HepG2 (cell line): ENCODE measurements at regions not wholly inside any gene's neighbourhood (a gene's known extent, or its start where the extent isn't known, plus 50 kb on each side); places are given as distances from the start of the nearest gene placed in this dataset.
"Not testable (repeated sequence)": the region's sequence is repeated elsewhere in the genome, so short reads cannot be mapped to it uniquely, and the experiment has no call there.

Experiments
- ATAC-seq: fragments of 200-7000 bp; cut with Tn5 transposase; 3 replicates; pipeline ENCODE4 v1.9.1; 2020; ENCODE audit warnings: mild to moderate bottlenecking, moderate library complexity
- BruUV-seq: library from RNA; stranded (reverse); fragments of 400-500 nt; replicated peaks from 2 replicates; lab custom pipeline; 2021; lab: Mats Ljungman, UMichigan
- CTCF ChIA-PET: fragments of 300-600 bp; formaldehyde crosslinking; extraction: SDS; loops from one replicate; lab custom pipeline; 2021; ENCODE audit warnings: low total read pairs, inconsistent platforms, low intra/inter-chr PET ratio; lab: Yijun Ruan, JAX
- POLR2A ChIA-PET: fragments of 350-600 bp; sonication (Branson Sonifier 250); formaldehyde crosslinking; loops from one replicate; lab custom pipeline; 2020; ENCODE audit warnings: antibody characterized with exemption, inconsistent platforms; lab: Yijun Ruan, JAX
- DNase-seq: peaks from one replicate; pipeline ENCODE4 v3.0.0-alpha.2; 2015; ENCODE audit warnings: low spot score
- FAIRE-seq: peaks from 3 replicates; lab custom pipeline; 2011; peaks lifted over from hg19 to GRCh38; lab: Jason Lieb, UNC
- H2AFZ ChIP-seq: one replicate; pipeline ENCODE4 v1.6.1; 2011; ENCODE audit warnings: low read length, inconsistent platforms
- H3K27ac ChIP-seq: fragments of 300-600 bp; 3 replicates; pipeline ENCODE4 v1.8.0; 2011; ENCODE audit warnings: mixed run types, mild to moderate bottlenecking, mixed read lengths, low read length, inconsistent platforms; ENCODE audit not compliant: insufficient read depth; ENCODE audit errors: extremely low read length
- H3K27me3 ChIP-seq, 2 experiments: fragments of 200-600 bp in 1 of 2; 2 replicates in 1 of 2; 3 replicates in 1 of 2; pipeline versions ENCODE4 v1.6.0 to v1.8.0; 2011; ENCODE audit warnings: low read length in 2 of 2, mild to moderate bottlenecking in 2 of 2, moderate library complexity in 2 of 2, inconsistent platforms in 1 of 2; ENCODE audit not compliant: insufficient read depth in 2 of 2, control insufficient read depth in 1 of 2
- H3K36me3 ChIP-seq, 2 experiments: fragments of 200-600 bp in 1 of 2; replicated peaks in 1 of 2; 2 replicates in 1 of 2; 3 replicates in 1 of 2; pipeline versions ENCODE4 v1.5.1 to v1.8.0; 2011; ENCODE audit warnings: low read length in 2 of 2, inconsistent platforms in 1 of 2; ENCODE audit not compliant: insufficient read depth in 2 of 2, control insufficient read depth in 1 of 2
- H3K4me1 ChIP-seq: 2 replicates; pipeline ENCODE4 v1.5.1; 2012; ENCODE audit warnings: low read length, inconsistent platforms; ENCODE audit not compliant: insufficient read depth
- H3K4me2 ChIP-seq: 2 replicates; pipeline ENCODE4 v1.6.0; 2011; ENCODE audit warnings: low read depth, low read length, inconsistent platforms
- H3K4me3 ChIP-seq, 3 experiments: fragments of 200-600 bp in 1 of 3; sonication (generic), shearing (Covaris generic) in 1 of 3; replicated peaks in 1 of 3; 2 replicates each; pipeline ENCODE4 v1.5.1; 2011 to 2016; ENCODE audit warnings: low read length in 3 of 3, inconsistent platforms in 2 of 3, low read depth in 2 of 3, mild to moderate bottlenecking in 2 of 3, control low read depth in 1 of 3, mixed read lengths in 1 of 3; ENCODE audit not compliant: insufficient read depth in 1 of 3
- H3K79me2 ChIP-seq: one replicate; pipeline ENCODE4 v1.6.1; 2011; ENCODE audit warnings: low read length, inconsistent platforms; ENCODE audit not compliant: insufficient read depth
- H3K9ac ChIP-seq: 2 replicates; pipeline ENCODE4 v1.6.0; 2011; ENCODE audit warnings: mild to moderate bottlenecking, low read depth, low read length, inconsistent platforms; ENCODE audit not compliant: insufficient read depth
- H3K9me3 ChIP-seq: 2 replicates; pipeline ENCODE4 v1.5.1; 2012; ENCODE audit warnings: mild to moderate bottlenecking, low read length
- H4K20me1 ChIP-seq: 2 replicates; pipeline ENCODE4 v1.6.0; 2011; ENCODE audit warnings: inconsistent platforms, mild to moderate bottlenecking, low read length, moderate library complexity; ENCODE audit not compliant: insufficient read depth
- WGBS: methylation state at CpG from one replicate; pipeline ENCODE4 v1.1.6; 2017; ENCODE audit warnings: low lambda C conversion rate; 5-methylcytosine and 5-hydroxymethylcytosine counted together
- in situ Hi-C: cut with HindIII; loops from 2 replicates; pipeline ENCODE4 v1.10.0; 2017; ENCODE audit warnings: low pct_unique_long_range_greater_than_20kb; ENCODE audit not compliant: extremely low pct_ligation_motif_present
- intact Hi-C: fragments of 100-400 bp; cut with micrococcal nuclease; formaldehyde crosslinking; loops from one replicate; pipeline ENCODE4 v1.10.0; 2022; ENCODE audit not compliant: unreplicated experiment

DNA sequence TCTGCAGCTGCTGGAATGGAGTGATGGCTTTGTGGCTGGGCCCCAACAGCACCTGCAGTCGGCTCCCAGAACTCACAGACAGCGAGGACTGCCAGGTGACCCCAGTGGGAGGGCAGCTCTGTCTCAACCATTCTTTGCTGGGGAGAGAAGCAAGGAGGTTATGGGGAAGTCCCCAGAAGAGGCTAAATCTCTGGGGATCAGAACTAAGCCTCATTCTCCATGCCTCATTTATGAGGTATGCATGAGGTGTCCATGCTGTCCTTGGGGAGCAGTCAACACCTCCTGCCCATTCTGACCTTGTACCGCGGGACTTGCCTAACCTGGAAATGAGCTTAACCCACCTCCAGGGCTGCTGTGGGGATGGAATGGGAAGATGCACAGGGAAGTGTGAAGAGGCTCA is 111.5 kb upstream of the MTLN start:
- H3K36me3 ChIP-seq, FAIRE-seq, ATAC-seq: not testable (repeated sequence)

DNA sequence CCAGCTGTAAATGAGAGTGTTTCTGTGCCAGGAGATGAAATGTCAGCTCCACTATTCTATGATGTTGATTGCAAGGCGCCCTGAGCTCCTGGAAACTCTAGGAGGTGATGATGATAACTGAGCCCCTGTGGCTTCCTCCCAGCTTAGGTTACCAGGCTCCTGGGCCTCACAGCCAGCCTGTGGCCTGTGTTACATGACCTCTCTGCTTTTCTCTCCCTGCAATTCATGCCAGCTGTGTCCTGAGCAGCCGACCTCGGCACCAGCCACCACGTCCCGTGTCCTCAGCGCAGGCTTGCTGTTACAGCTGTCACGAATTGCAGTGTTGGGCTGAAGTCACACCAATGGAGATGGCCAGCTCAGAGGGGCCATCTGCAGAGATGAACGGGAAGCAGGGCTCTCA is 110.2 kb upstream of the MTLN start:
- in situ Hi-C loops, POLR2A ChIA-PET, H3K79me2 ChIP-seq, H3K4me2 ChIP-seq, H3K36me3 ChIP-seq, CTCF ChIA-PET, H3K9ac ChIP-seq, intact Hi-C loops, H4K20me1 ChIP-seq, H2AFZ ChIP-seq, DNase-seq, H3K4me3 ChIP-seq, FAIRE-seq, ATAC-seq, BruUV-seq, H3K9me3 ChIP-seq, H3K27me3 ChIP-seq, H3K27ac ChIP-seq, H3K4me1 ChIP-seq: not testable (repeated sequence)
- WGBS: no CpG with 5 or more reads among the region's 8 CpGs

More for the DNA sequence above, 111.5 kb upstream of the MTLN start:
- H4K20me1 ChIP-seq, H2AFZ ChIP-seq, H3K4me1 ChIP-seq, CTCF ChIA-PET, in situ Hi-C loops, H3K27me3 ChIP-seq, H3K9ac ChIP-seq, intact Hi-C loops, H3K9me3 ChIP-seq, H3K27ac ChIP-seq, BruUV-seq, H3K79me2 ChIP-seq, H3K4me2 ChIP-seq, POLR2A ChIA-PET, H3K4me3 ChIP-seq, DNase-seq: not testable (repeated sequence)
- no CpG with 5 or more reads among the region's 4 CpGs for WGBS

DNA sequence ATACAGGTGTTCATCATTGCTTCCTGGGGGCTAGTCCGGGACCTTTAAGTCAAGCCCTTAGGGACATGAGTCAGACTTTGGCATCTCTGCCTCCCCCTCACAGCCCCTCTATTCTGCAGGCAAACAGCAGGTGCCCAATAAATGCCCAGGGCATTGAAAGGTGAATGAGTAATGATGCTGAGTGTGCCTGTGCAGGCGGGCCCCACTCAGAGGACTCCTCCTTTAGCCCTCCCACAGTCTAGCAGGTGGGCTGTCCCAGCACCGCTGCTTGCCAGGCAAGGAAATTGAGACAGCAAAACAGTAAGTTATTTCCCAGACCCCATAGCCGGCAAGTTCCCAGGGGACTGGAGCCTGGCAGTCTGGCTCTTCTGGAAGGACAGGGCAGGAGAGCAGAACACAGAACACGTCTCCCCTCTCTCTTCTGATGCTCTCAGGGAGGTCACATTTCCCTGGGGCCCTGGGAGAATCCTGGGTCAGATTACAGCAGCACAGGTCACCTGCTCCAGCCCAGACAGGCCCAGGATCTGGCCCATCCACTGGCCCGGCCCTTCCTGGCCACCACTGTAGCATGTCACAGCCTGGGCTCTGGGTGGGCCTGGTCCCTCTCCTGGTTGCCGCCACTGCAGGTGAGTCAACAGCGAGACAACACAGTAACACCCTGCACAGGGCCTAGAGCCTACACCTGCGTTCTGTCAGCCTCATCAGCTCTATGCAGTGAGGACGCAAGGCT is 108.7 kb upstream of the MTLN start:
- H3K4me2 ChIP-seq, CTCF ChIA-PET, intact Hi-C loops, H3K27ac ChIP-seq, in situ Hi-C loops, H3K27me3 ChIP-seq, H3K9me3 ChIP-seq, POLR2A ChIA-PET, H3K4me3 ChIP-seq, DNase-seq, H3K79me2 ChIP-seq, H3K36me3 ChIP-seq, FAIRE-seq, H3K4me1 ChIP-seq, H3K9ac ChIP-seq, BruUV-seq, H2AFZ ChIP-seq, H4K20me1 ChIP-seq: not testable (repeated sequence)
- peak; percentile 46 for ATAC-seq
- WGBS: no CpG with 5 or more reads among the region's 10 CpGs

DNA sequence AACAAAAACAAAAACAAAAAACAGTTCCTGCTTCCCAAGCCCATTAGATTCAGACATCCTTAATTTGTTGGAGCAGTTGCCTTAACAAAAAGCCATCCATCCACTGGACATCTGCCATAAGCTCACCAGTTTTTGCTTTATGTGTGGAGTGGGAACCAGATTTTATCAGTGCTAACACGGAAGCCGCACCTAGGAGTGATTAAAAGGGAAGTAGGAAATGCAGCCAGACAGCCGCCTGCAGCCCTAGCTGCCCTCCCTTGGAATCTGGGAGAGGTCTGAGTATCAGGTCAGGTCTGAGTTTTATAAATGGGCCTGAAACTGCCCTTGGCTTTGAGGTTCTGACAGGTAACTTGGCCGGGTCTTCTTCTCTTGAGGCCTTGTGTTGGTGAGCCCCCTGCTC is 106.6 kb upstream of the MTLN start:
- H3K4me1 ChIP-seq, H3K27me3 ChIP-seq, H3K9ac ChIP-seq, ATAC-seq, FAIRE-seq, CTCF ChIA-PET, H2AFZ ChIP-seq, H3K4me2 ChIP-seq, H3K36me3 ChIP-seq, POLR2A ChIA-PET, intact Hi-C loops, H3K4me3 ChIP-seq, H4K20me1 ChIP-seq, BruUV-seq, in situ Hi-C loops, H3K27ac ChIP-seq, H3K79me2 ChIP-seq, DNase-seq, H3K9me3 ChIP-seq: not testable (repeated sequence)
- WGBS: no CpG with 5 or more reads among the region's 4 CpGs
